Ovary (tissue), 7 donors: ENCODE measurements at regions not wholly inside any gene's neighbourhood (a gene's known extent, or its start where the extent isn't known, plus 50 kb on each side); places are given as distances from the start of the nearest gene placed in this dataset.

ENCODE experiments used
- DNase-seq, 5 donors: peaks; one replicate each; pipeline ENCODE4 v3.0.0-alpha.2; 2019 to 2020
- H3K27ac ChIP-seq, 2 donors: fragments of 200-600 bp; one replicate each; pipeline versions ENCODE4 v1.5.1 to v1.8.0; 2019 to 2022
- H3K27me3 ChIP-seq: fragments of 200-600 bp; one replicate; pipeline ENCODE4 v1.8.0; 2022
- H3K36me3 ChIP-seq: fragments of 200-600 bp; sonication (generic); one replicate; pipeline ENCODE4 v1.5.1; 2019
- H3K4me1 ChIP-seq: one replicate; pipeline ENCODE4 v1.8.1; 2013; ENCODE audit warnings: mild to moderate bottlenecking, moderate library complexity; ENCODE audit not compliant: insufficient read depth
- H3K4me3 ChIP-seq: fragments of 200-600 bp; sonication (generic); one replicate; pipeline ENCODE4 v1.5.1; 2017
- H3K9me3 ChIP-seq, 2 donors: fragments of 200-600 bp in 1 of 2; sonication (generic) in 1 of 2; one replicate each; pipeline versions ENCODE4 v1.5.1 to v1.8.1; 2013 to 2019; ENCODE audit warnings: mild to moderate bottlenecking in 1 of 2, moderate library complexity in 1 of 2
- CTCF ChIP-seq, 3 donors: fragments of 450-650 bp in 2 of 3; fragments of 200-600 bp in 1 of 3; IDR thresholded peaks; one replicate each; pipeline versions ENCODE4 v1.5.1 to v1.8.0; 2016 to 2022; ENCODE audit warnings: antibody characterized with exemption in 3 of 3, mild to moderate bottlenecking in 1 of 3
- EP300 ChIP-seq: sonication (generic); formaldehyde crosslinking; IDR thresholded peaks from one replicate; pipeline ENCODE4 v1.6.1; 2017; ENCODE audit warnings: antibody characterized with exemption
- POLR2A ChIP-seq: fragments of 450-650 bp; IDR thresholded peaks from one replicate; pipeline ENCODE4 v1.6.1; 2017; ENCODE audit warnings: antibody characterized with exemption, mild to moderate bottlenecking, moderate library complexity
- WGBS, 3 donors: extraction: QIAGEN DNeasy Blood & Tissue Kit in 1 of 3; methylation state at CpG; one replicate each; pipeline versions ENCODE4 v1.1.5 to v1.1.7; 2013 to 2017; 5-methylcytosine and 5-hydroxymethylcytosine counted together
- intact Hi-C, 4 donors: fragments of 100-400 bp; cut with DNase I; formaldehyde crosslinking; loops; one replicate each; pipeline versions ENCODE4 v1.11.0 to v1.15.1; 2022 to 2023
- donor health status: DM: no; HTN: no; CAD: no; lungs with moderate emphysema.
- donor health status: DM: no; HTN: no; CAD: no.
- donor health status: Bipolar disorder and iron deficiency.
- donor health status: DM: no; HTN: no; CAD: no.
- donor health status: DM: yes; HTN: yes; CAD: no.

GRCh38 chr20:40931410-40932044 lies 97.1 kb upstream of the TOP1 start:
- no peak for DNase-seq
- Histone ChIP-seq H3K36me3 (no peaks in the 10 kb centered on the region), H3K9me3 (no peaks in the 10 kb centered on the region), H3K4me1 (no peaks in the 10 kb centered on the region), H3K27ac (no peak overlapping the region), H3K4me3 (no peak overlapping the region), H3K27me3 (no peaks in the 10 kb centered on the region)
- WGBS, 3 donors, result 12 to 27% (median 19%) methylated on average over 4 of the region's 4 CpGs
- TF ChIP-seq CTCF (IDR thresholded peaks at IDR 0.05), result no peak
- no peak for TF ChIP-seq EP300
- no peak for TF ChIP-seq POLR2A
- intact Hi-C loops, result no loop called here

- Histone ChIP-seq H3K36me3 (no peaks in the 10 kb centered on the region), H3K27ac (no peak overlapping the region), H3K9me3 (no peaks in the 10 kb centered on the region), H3K4me1 (no peaks in the 10 kb centered on the region), H3K4me3 (no peak overlapping the region), H3K27me3 (no peaks in the 10 kb centered on the region)
- intact Hi-C loops, result no loop called here
- WGBS, 3 donors, result 57 to 77% (median 68%) methylated on average over 1 of the region's 1 CpG
- DNase-seq, result no peak
- no peak for TF ChIP-seq CTCF (IDR thresholded peaks at IDR 0.05)
- TF ChIP-seq EP300, result no peak
- no peak for TF ChIP-seq POLR2A
Measured at GRCh38 chr20:40932436-40932835, 96.2 kb upstream of the TOP1 start.

- intact Hi-C loops, result no loop called here
- no peak for DNase-seq
- no peaks in the 10 kb centered on the region for H3K9me3 ChIP-seq
- H3K4me1 ChIP-seq, result no peaks in the 10 kb centered on the region
- H3K36me3 ChIP-seq, result no peaks in the 10 kb centered on the region
- no peak overlapping the region for H3K27ac ChIP-seq
- no peak overlapping the region for H3K4me3 ChIP-seq
- no peaks in the 10 kb centered on the region for H3K27me3 ChIP-seq
- 93 to 96% (median 95%) methylated on average over 1 of the region's 1 CpG for WGBS, 3 donors
- TF ChIP-seq CTCF (IDR thresholded peaks at IDR 0.05) (no peak), POLR2A (no peak), EP300 (no peak)
Measured at GRCh38 chr20:40933758-40934157, 94.9 kb upstream of the TOP1 start.

- H3K4me1 ChIP-seq, result no peaks in the 10 kb centered on the region
- no peaks in the 10 kb centered on the region for H3K27me3 ChIP-seq
- TF ChIP-seq POLR2A (no peak), EP300 (no peak)
- intact Hi-C loops, result no loop called here
- H3K27ac ChIP-seq, result no peak overlapping the region
- no peaks in the 10 kb centered on the region for H3K36me3 ChIP-seq
- H3K9me3 ChIP-seq, result no peaks in the 10 kb centered on the region
- no peak for DNase-seq
- WGBS, 3 donors, result 83 to 84% (median 83%) methylated on average over 4 of the region's 4 CpGs
- H3K4me3 ChIP-seq, result no peak overlapping the region
Measured at GRCh38 chr20:40938020-40938419, 90.6 kb upstream of the TOP1 start.

GRCh38 chr20:40939667-40940066 lies 89.0 kb upstream of the TOP1 start:
- intact Hi-C loops, result loop anchor here in 1 of 4 donors (10.0 kb wide), 1 partner anchor 145 kb away; no protein-coding TSS in a partner anchor
- WGBS, 3 donors, result 91 to 97% (median 96%) methylated on average over 5 of the region's 5 CpGs
- H3K36me3 ChIP-seq, result no peaks in the 10 kb centered on the region
- H3K4me3 ChIP-seq, result no peak overlapping the region
- no peaks in the 10 kb centered on the region for H3K4me1 ChIP-seq
- TF ChIP-seq EP300 (no peak), POLR2A (no peak), CTCF (IDR thresholded peaks at IDR 0.05) (no peak)
- no peaks in the 10 kb centered on the region for H3K27me3 ChIP-seq
- no peaks in the 10 kb centered on the region for H3K9me3 ChIP-seq
- H3K27ac ChIP-seq, result no peak overlapping the region
- DNase-seq, result no peak
